Brain microvascular endothelial cell (primary cell): ENCODE measurements at regions not wholly inside any gene's neighbourhood (a gene's known extent, or its start where the extent isn't known, plus 50 kb on each side); places are given as distances from the start of the nearest gene placed in this dataset.

Experiments used
- DNase-seq: peaks from one replicate; pipeline ENCODE4 v3.0.0-alpha.2; 2020
- H3K27ac ChIP-seq: fragments of 250-450 bp; sonication (Bioruptor Pico); 2 replicates; pipeline ENCODE4 v1.5.1; 2020; ENCODE audit warnings: mild to moderate bottlenecking, moderate library complexity
- H3K27me3 ChIP-seq: fragments of 250-450 bp; sonication (Bioruptor Pico); replicated peaks from 2 replicates; pipeline ENCODE4 v1.5.1; 2020; ENCODE audit warnings: mild to moderate bottlenecking
- H3K36me3 ChIP-seq: fragments of 250-450 bp; sonication (Bioruptor Pico); replicated peaks from 2 replicates; pipeline ENCODE4 v1.5.1; 2020; ENCODE audit warnings: mild to moderate bottlenecking
- H3K4me3 ChIP-seq: 2 replicates; pipeline ENCODE4 v1.5.1; 2011; ENCODE audit warnings: low read depth, mild to moderate bottlenecking, control low read depth, low read length, moderate library complexity
- in situ Hi-C: cut with HindIII; loops from 2 replicates; pipeline ENCODE4 v1.10.0; 2017; ENCODE audit warnings: low sequenced_read_pairs, low pct_ligation_motif_present
- TF ChIP-seq, protein P1 (sequence below): IDR thresholded peaks from 2 replicates; pipeline ENCODE4 v1.5.1; 2011; ENCODE audit warnings: low read depth, mild to moderate bottlenecking, moderate library complexity, low read length, control low read depth, inconsistent platforms; ENCODE audit errors: missing control alignments

DNA sequence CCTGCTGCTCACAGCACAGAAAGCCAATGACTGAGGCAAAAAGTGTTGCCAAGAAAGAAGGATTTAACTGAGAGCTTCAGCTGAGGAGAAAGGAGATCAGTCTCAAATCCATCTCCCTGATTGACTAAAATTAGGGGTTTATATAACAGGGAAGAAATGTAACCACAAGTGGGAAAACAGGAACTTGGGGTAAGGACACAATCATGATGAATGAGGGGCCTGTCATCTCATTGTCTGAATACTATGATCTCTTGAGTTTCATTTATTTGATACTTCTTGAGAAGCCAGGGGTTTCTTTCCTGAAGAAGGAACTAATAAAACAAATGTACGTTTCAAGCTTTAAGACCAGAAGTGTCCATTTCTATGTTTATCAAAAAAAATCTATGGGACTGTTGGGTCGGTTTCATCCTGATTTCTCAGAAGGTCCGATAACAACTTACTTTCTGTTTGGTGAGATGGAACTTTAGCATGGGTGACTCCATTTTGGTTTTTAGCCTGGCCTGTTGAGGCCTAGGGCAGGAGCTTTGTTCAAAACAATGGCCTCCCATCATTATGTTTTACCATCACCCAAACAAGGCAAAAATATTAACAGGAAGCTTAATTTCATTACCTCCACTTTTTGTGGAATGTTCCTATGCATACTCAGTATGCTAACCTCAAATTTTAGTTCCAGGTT lies 76.6 kb upstream of the PIAS1 start:
- DNase-seq = no peak
- TF ChIP-seq, protein P1, sequence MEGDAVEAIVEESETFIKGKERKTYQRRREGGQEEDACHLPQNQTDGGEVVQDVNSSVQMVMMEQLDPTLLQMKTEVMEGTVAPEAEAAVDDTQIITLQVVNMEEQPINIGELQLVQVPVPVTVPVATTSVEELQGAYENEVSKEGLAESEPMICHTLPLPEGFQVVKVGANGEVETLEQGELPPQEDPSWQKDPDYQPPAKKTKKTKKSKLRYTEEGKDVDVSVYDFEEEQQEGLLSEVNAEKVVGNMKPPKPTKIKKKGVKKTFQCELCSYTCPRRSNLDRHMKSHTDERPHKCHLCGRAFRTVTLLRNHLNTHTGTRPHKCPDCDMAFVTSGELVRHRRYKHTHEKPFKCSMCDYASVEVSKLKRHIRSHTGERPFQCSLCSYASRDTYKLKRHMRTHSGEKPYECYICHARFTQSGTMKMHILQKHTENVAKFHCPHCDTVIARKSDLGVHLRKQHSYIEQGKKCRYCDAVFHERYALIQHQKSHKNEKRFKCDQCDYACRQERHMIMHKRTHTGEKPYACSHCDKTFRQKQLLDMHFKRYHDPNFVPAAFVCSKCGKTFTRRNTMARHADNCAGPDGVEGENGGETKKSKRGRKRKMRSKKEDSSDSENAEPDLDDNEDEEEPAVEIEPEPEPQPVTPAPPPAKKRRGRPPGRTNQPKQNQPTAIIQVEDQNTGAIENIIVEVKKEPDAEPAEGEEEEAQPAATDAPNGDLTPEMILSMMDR = no peak
- in situ Hi-C loops = no loop called here

DNA sequence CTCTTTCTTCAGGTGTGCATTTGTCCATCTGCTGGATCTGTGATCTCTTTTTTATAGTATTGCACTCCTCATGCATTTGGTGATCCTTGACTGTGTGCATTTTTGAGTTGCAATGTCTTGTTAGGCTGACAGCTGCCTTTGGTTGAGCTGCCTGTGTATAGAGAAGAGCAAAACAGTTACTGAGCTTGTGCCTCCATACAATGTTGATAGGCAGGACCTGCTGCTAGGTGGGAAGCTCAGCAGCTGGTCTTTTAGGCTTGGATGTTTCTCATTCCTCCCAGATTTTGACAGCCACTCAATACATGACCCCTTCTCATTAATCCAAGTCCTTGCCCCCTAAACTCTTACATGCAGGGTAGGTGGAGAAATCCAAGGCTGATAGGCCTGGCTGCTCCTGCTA lies 74.8 kb upstream of the PIAS1 start:
- H3K36me3 ChIP-seq = no peaks in the 10 kb centered on the region
- H3K27me3 ChIP-seq = no peaks in the 10 kb centered on the region
- TF ChIP-seq, protein P1 = no peak
- H3K4me3 ChIP-seq = no peak overlapping the region
- in situ Hi-C loops = no loop called here
- DNase-seq = no peak
- H3K27ac ChIP-seq = no peak overlapping the region

More for the DNA sequence above, 76.6 kb upstream of the PIAS1 start:
- no peak overlapping the region for H3K4me3 ChIP-seq
- H3K27me3 ChIP-seq = no peaks in the 10 kb centered on the region
- H3K36me3 ChIP-seq = no peaks in the 10 kb centered on the region
- no peak overlapping the region for H3K27ac ChIP-seq

DNA sequence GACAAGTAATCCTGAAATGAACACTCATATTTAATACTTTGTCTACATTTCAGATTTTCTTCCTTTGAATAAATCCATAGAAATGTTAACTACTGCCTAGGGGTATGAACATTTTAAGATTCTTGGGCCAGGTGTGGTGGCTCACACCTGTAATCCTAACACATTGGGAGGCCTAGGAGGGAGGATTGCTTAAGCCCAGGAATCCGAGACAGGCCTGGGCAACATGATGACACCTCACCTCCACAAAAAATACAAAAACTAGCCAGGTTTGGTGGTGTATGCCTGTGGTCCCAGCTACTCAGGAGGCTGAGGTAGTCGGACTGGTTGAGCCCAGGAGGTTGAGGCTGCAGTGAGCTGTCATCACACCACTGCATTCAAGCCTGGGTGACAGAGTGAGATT lies 73.9 kb upstream of the PIAS1 start:
- in situ Hi-C loops = no loop called here
- TF ChIP-seq, protein P1 = no peak

DNA sequence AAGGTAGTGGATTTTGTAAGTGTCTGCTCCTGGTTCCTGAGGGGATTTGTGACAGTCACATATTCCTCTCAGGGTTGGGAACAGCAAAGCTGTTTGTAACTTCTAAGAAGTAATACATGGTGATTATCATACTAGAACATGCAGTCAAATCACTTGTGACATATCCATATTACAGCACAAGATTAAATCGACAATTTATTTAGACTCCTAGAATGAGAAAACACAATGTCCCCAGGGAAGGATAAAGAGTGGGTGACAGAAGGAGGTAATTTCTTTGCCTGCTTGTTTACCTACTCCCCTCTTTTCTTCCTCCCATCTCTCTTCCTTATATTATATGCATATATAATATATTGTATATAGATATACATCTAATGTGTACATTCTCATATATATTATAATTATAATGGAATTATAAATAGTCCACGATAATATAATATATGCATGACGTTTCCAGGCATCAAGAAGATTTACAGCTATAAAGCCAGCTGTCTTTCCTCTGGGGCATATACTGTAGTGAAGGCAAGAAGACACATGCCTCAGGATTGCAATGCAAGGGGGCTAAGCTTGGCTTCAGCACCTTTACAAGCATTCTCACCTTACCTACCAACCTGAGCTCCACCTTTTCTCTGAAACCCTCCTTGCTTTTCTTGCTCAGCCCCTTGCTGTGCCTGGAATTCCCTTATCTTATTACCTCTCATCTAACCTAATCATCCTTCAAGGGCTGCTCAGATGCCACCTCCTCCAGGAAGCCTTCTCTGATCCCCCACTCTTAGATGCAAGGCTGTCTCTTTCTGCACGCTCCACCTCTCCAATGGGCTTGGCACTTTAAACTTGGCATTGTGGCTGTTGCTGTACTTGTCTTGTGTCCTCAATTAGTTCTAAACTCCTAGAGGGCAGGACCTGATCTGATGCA lies 73.1 kb upstream of the PIAS1 start:
- TF ChIP-seq, protein P1 = no peak
- DNase-seq = no peak
- Histone ChIP-seq H3K4me3 (no peak overlapping the region), H3K27ac (no peak overlapping the region), H3K27me3 (no peaks in the 10 kb centered on the region), H3K36me3 (no peaks in the 10 kb centered on the region)
- in situ Hi-C loops = no loop called here

More for the DNA sequence above, 73.9 kb upstream of the PIAS1 start:
- DNase-seq = no peak
- H3K27me3 ChIP-seq = no peaks in the 10 kb centered on the region
- no peak overlapping the region for H3K4me3 ChIP-seq
- H3K27ac ChIP-seq = no peak overlapping the region
- no peaks in the 10 kb centered on the region for H3K36me3 ChIP-seq

DNA sequence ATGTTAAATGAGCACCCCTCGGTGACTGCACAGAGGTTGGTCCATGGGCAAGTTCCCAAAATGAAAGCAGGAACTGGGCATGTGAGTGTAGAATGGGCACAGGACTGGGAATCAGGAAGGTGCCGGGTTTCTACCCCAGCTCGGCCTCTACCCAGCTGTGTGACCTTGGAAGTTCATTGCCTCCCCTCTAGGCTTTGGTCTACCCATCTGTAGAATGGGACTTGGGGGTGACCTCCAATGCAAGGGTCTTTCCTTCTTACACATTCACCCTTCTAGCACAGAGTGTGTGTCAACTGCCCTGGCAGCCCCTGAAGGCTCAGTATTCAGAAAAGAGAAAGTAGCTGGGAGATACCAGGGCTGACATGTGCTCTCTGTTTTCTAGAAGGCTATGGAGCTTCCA lies 72.3 kb upstream of the PIAS1 start:
- Histone ChIP-seq H3K27ac (no peak overlapping the region), H3K4me3 (no peak overlapping the region), H3K27me3 (no peaks in the 10 kb centered on the region), H3K36me3 (no peaks in the 10 kb centered on the region)
- TF ChIP-seq, protein P1 = no peak
- no peak for DNase-seq
- in situ Hi-C loops = no loop called here
